ENCODE measurements at regions not wholly inside any gene's neighbourhood (a gene's known extent, or its start where the extent isn't known, plus 50 kb on each side); places are given as distances from the start of the nearest gene placed in this dataset.

DNA sequence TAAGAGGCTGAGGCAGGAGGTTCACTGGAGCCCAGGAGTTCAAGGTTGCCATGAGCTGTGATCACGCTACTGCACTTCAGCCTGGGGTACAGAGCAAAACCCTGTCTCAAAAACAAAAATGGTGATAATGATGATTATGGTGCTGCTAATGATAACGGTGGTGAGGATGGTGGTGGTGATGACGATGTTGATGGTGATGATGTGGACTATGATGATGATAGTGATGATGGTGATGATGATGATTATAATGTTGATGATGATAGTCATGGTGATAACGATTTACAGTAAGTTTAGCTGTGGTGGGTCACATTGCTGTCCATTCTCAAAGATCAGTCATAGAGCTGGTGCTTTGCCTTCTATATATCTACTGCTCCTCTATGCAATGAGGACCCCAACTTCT, 1340.6 kb downstream of the UQCRFS1 start:
- H3K27ac ChIP-seq: no peak overlapping the region
- no peaks in the 10 kb centered on the region for H3K36me3 ChIP-seq

GRCh38 chr19:27870293-27870692, 1342.7 kb downstream of the UQCRFS1 start:
- H3K9me3 ChIP-seq: no peaks in the 10 kb centered on the region
- no peak overlapping the region for H3K27ac ChIP-seq
- TF ChIP-seq CTCF (IDR thresholded peaks at IDR 0.05) (no peak), POLR2AphosphoS5 (IDR thresholded peaks at IDR 0.05) (no peak), POLR2A (IDR thresholded peaks at IDR 0.05) (no peak)
- DNase-seq (ENCODE audit: low spot score in 2 of 2): no peak
- intact Hi-C loops (cut with DNase I; ENCODE audit: low total_unique reads): no loop called here
- H3K4me3 ChIP-seq: no peak overlapping the region
- H3K27me3 ChIP-seq: no peaks in the 10 kb centered on the region
- H3K36me3 ChIP-seq: no peaks in the 10 kb centered on the region
- H3K4me1 ChIP-seq: no peaks in the 10 kb centered on the region

More for the DNA sequence above, 1340.6 kb downstream of the UQCRFS1 start:
- Histone ChIP-seq H3K27me3 (no peaks in the 10 kb centered on the region), H3K4me3 (no peak overlapping the region), H3K9me3 (no peaks in the 10 kb centered on the region), H3K4me1 (no peaks in the 10 kb centered on the region)
- intact Hi-C loops (cut with DNase I; ENCODE audit: low total_unique reads): no loop called here
- DNase-seq (ENCODE audit: low spot score in 2 of 2): no peak
- no peak for TF ChIP-seq CTCF (IDR thresholded peaks at IDR 0.05)
- TF ChIP-seq POLR2A (IDR thresholded peaks at IDR 0.05): no peak
- TF ChIP-seq POLR2AphosphoS5 (IDR thresholded peaks at IDR 0.05): no peak

GRCh38 chr19:27868007-27868406, 1344.9 kb downstream of the UQCRFS1 start:
- intact Hi-C loops (cut with DNase I; ENCODE audit: low total_unique reads): no loop called here
- H3K27me3 ChIP-seq: no peaks in the 10 kb centered on the region
- H3K4me1 ChIP-seq: no peaks in the 10 kb centered on the region
- no peaks in the 10 kb centered on the region for H3K36me3 ChIP-seq
- TF ChIP-seq POLR2AphosphoS5 (IDR thresholded peaks at IDR 0.05) (no peak), POLR2A (IDR thresholded peaks at IDR 0.05) (no peak), CTCF (IDR thresholded peaks at IDR 0.05) (no peak)
- H3K27ac ChIP-seq: no peak overlapping the region
- H3K4me3 ChIP-seq: no peak overlapping the region
- DNase-seq (ENCODE audit: low spot score in 2 of 2): no peak
- H3K9me3 ChIP-seq: no peaks in the 10 kb centered on the region

- peak overlapping the region in 1 of 2 donors; percentile 42 for H3K27ac ChIP-seq
- H3K4me1 ChIP-seq: no peaks in the 10 kb centered on the region
- TF ChIP-seq POLR2A (IDR thresholded peaks at IDR 0.05) (no peak), POLR2AphosphoS5 (IDR thresholded peaks at IDR 0.05) (peak in 1 of 3 donors; percentile 71), CTCF (IDR thresholded peaks at IDR 0.05) (no peak)
- peaks cover 0 to 9% of the 10 kb centered on the region in 2 donors for H3K9me3 ChIP-seq
- intact Hi-C loops (cut with DNase I; ENCODE audit: low total_unique reads): no loop called here
- H3K36me3 ChIP-seq: no peaks in the 10 kb centered on the region
- no peak overlapping the region for H3K4me3 ChIP-seq
- H3K27me3 ChIP-seq: no peaks in the 10 kb centered on the region
- peak in 1 of 2 donors; percentile 75 for DNase-seq (ENCODE audit: low spot score in 2 of 2)
Measured at GRCh38 chr19:27865927-27866777, 1346.8 kb downstream of the UQCRFS1 start.

GRCh38 chr19:27861411-27861975, 1351.5 kb downstream of the UQCRFS1 start:
- H3K4me1 ChIP-seq: no peaks in the 10 kb centered on the region
- peak overlapping the region; percentile 80 to 89 for H3K27ac ChIP-seq
- intact Hi-C loops (cut with DNase I; ENCODE audit: low total_unique reads): no loop called here
- H3K36me3 ChIP-seq: no peaks in the 10 kb centered on the region
- H3K9me3 ChIP-seq: peaks cover 10 to 37% of the 10 kb centered on the region in 2 donors
- TF ChIP-seq CTCF (IDR thresholded peaks at IDR 0.05) (no peak), POLR2AphosphoS5 (IDR thresholded peaks at IDR 0.05) (no peak), POLR2A (IDR thresholded peaks at IDR 0.05) (no peak)
- no peak for DNase-seq (ENCODE audit: low spot score in 2 of 2)
- H3K27me3 ChIP-seq: no peaks in the 10 kb centered on the region
- H3K4me3 ChIP-seq: no peak overlapping the region
